ENCODE measurements at regions not wholly inside any gene's neighbourhood (a gene's known extent, or its start where the extent isn't known, plus 50 kb on each side); places are given as distances from the start of the nearest gene placed in this dataset.

GRCh38 chr3:18885612-18886011 lies 262.7 kb upstream of the KCNH8 start:
- no peak for TF ChIP-seq CTCF (IDR thresholded peaks at IDR 0.05)
- no peak for TF ChIP-seq POLR2AphosphoS5 (IDR thresholded peaks at IDR 0.05)
- TF ChIP-seq POLR2A (IDR thresholded peaks at IDR 0.05): no peak
- no peak for TF ChIP-seq EP300 (IDR thresholded peaks at IDR 0.05)

Measured in sigmoid colon (tissue), 4 donors.